ENCODE measurements at regions not wholly inside any gene's neighbourhood (a gene's known extent, or its start where the extent isn't known, plus 50 kb on each side); places are given as distances from the start of the nearest gene placed in this dataset.
"Not testable (repeated sequence)": the region's sequence is repeated elsewhere in the genome, so short reads cannot be mapped to it uniquely, and the experiment has no call there.

GRCh38 chr7:58085444-58085843 is 635.5 kb downstream of the ZNF716 start:
- FAIRE-seq; DNase-seq (ENCODE audit: low spot score): not testable (repeated sequence)

- DNase-seq (ENCODE audit: low spot score) = no peak
Observed at GRCh38 chr7:58086461-58086860, 636.5 kb downstream of the ZNF716 start.

GRCh38 chr7:58086871-58087535 is 637.0 kb downstream of the ZNF716 start:
- DNase-seq (ENCODE audit: low spot score) (peak; percentile 10), FAIRE-seq (no peak)

More at GRCh38 chr7:58086461-58086860, 636.5 kb downstream of the ZNF716 start:
- no peak for FAIRE-seq

GRCh38 chr7:58087536-58088190 is 637.7 kb downstream of the ZNF716 start:
- FAIRE-seq (no peak), DNase-seq (ENCODE audit: low spot score) (peak; percentile 2)

GRCh38 chr7:58088191-58088560 is 638.2 kb downstream of the ZNF716 start:
- FAIRE-seq = not testable (repeated sequence)

GRCh38 chr7:58091063-58091462 is 641.1 kb downstream of the ZNF716 start:
- FAIRE-seq; DNase-seq (ENCODE audit: low spot score): not testable (repeated sequence)

More at GRCh38 chr7:58088191-58088560, 638.2 kb downstream of the ZNF716 start:
- DNase-seq (ENCODE audit: low spot score) = not testable (repeated sequence)

Data from urothelium cell line (cell line).